ENCODE measurements at regions not wholly inside any gene's neighbourhood (a gene's known extent, or its start where the extent isn't known, plus 50 kb on each side); places are given as distances from the start of the nearest gene placed in this dataset.

GRCh38 chr13:21782736-21783135 is 111.9 kb downstream of the FGF9 start:
- TF ChIP-seq CTCF (conservative IDR thresholded peaks at IDR 0.05 in 1 of 2, IDR thresholded peaks at IDR 0.05 in 1 of 2; ENCODE audit: low read depth in 1 of 2, low read length in 2 of 2) (no peak), EZH2 (IDR thresholded peaks at IDR 0.05; ENCODE audit: low read length, missing control alignments) (no peak)
